HCT116 (cell line): ENCODE measurements at regions not wholly inside any gene's neighbourhood (a gene's known extent, or its start where the extent isn't known, plus 50 kb on each side); places are given as distances from the start of the nearest gene placed in this dataset.

Experiments used
- ATAC-seq: fragments of 200-7000 bp; cut with Tn5 transposase; 2 replicates; pipeline ENCODE4 v1.9.1; 2020; ENCODE audit warnings: mild to moderate bottlenecking, moderate library complexity
- BruUV-seq: library from RNA; stranded (reverse); fragments of 400-500 nt; replicated peaks from 2 replicates; lab custom pipeline; 2021; lab: Mats Ljungman, UMichigan
- CTCF ChIA-PET: fragments of 300-600 bp; sonication (Branson Sonifier 250); formaldehyde crosslinking; loops from one replicate; lab custom pipeline; 2021; ENCODE audit warnings: antibody characterized with exemption; lab: Charles Lee
- POLR2A ChIA-PET: fragments of 300-600, 350-600 bp; sonication (Branson Sonifier 250); formaldehyde crosslinking; loops from one replicate; lab custom pipeline; 2021; ENCODE audit warnings: antibody characterized with exemption; lab: Charles Lee
- RAD21 ChIA-PET, 2 experiments: fragments of 300-600 bp; sonication (Branson Sonifier 250); formaldehyde crosslinking; loops; one replicate each; lab custom pipeline; 2023; ENCODE audit warnings: low total read pairs in 2 of 2; ENCODE audit not compliant: uncharacterized antibody in 2 of 2, unreplicated experiment in 2 of 2, low non-redundant PET in 1 of 2; lab: Charles Lee
- DNase-seq: peaks from one replicate; pipeline ENCODE4 v3.0.0-alpha.2; 2010; ENCODE audit warnings: low read depth, low spot score
- H2AFZ ChIP-seq: fragments of 200-600 bp; shearing (Covaris generic), sonication (generic); 2 replicates; pipeline ENCODE4 v1.6.1; 2017; ENCODE audit warnings: low read depth, mixed run types, mixed read lengths, antibody characterized with exemption, low read length; ENCODE audit not compliant: poor library complexity, severe bottlenecking
- H3K27ac ChIP-seq: 2 replicates; pipeline ENCODE4 v1.5.1; 2012; ENCODE audit warnings: low read depth, low read length
- H3K27me3 ChIP-seq: fragments of 200-600 bp; sonication (generic); 2 replicates; pipeline ENCODE4 v1.6.1; 2016; ENCODE audit warnings: mixed run types, low read length, mixed read lengths; ENCODE audit not compliant: insufficient read depth
- H3K36me3 ChIP-seq, 2 experiments: fragments of 200-500 bp in 1 of 2; fragments of 200-600 bp in 1 of 2; sonication (Bioruptor generic) in 1 of 2; sonication (generic) in 1 of 2; 2 replicates each; pipeline versions ENCODE4 v1.5.1 to v1.6.1; 2014 to 2016; ENCODE audit warnings: low read length in 2 of 2, inconsistent platforms in 1 of 2, mixed read lengths in 1 of 2, mixed run types in 1 of 2; ENCODE audit not compliant: insufficient read depth in 2 of 2, control insufficient read depth in 1 of 2
- H3K4me1 ChIP-seq, 2 experiments: fragments of 200-600 bp in 1 of 2; sonication (generic) in 1 of 2; 2 replicates each; pipeline versions ENCODE4 v1.5.1 to v1.6.1; 2012 to 2017; ENCODE audit warnings: low read length in 2 of 2, inconsistent platforms in 1 of 2, mild to moderate bottlenecking in 1 of 2, mixed read lengths in 1 of 2, mixed run types in 1 of 2, moderate library complexity in 1 of 2; ENCODE audit not compliant: insufficient read depth in 2 of 2, control insufficient read depth in 1 of 2
- H3K4me2 ChIP-seq: fragments of 200-600 bp; sonication (generic); 2 replicates; pipeline ENCODE4 v1.6.1; 2017; ENCODE audit warnings: mixed run types, low read length, mixed read lengths
- H3K4me3 ChIP-seq, 2 experiments: fragments of 200-600 bp in 1 of 2; sonication (generic) in 1 of 2; replicated peaks in 1 of 2; 2 replicates each; pipeline ENCODE4 v1.5.1; 2011 to 2016; ENCODE audit warnings: low read length in 2 of 2, control low read depth in 1 of 2, low read depth in 1 of 2, mild to moderate bottlenecking in 1 of 2, mixed read lengths in 1 of 2, mixed run types in 1 of 2
- H3K79me2 ChIP-seq: fragments of 200-600 bp; sonication (generic); 2 replicates; pipeline ENCODE4 v1.6.1; 2017; ENCODE audit warnings: mild to moderate bottlenecking, mixed run types, low read length, moderate library complexity, mixed read lengths; ENCODE audit not compliant: insufficient read depth
- H3K9ac ChIP-seq: fragments of 200-600 bp; sonication (generic); 2 replicates; pipeline ENCODE4 v1.6.1; 2016; ENCODE audit warnings: low read length, mixed read lengths
- H3K9me2 ChIP-seq: fragments of 200-600 bp; sonication (generic), shearing (Covaris generic); 2 replicates; pipeline ENCODE4 v1.6.1; 2017; ENCODE audit warnings: mixed run types, mild to moderate bottlenecking, moderate library complexity; ENCODE audit not compliant: insufficient read depth
- H3K9me3 ChIP-seq, 2 experiments: fragments of 200-500 bp in 1 of 2; fragments of 200-600 bp in 1 of 2; sonication (Bioruptor generic) in 1 of 2; sonication (generic) in 1 of 2; 2 replicates each; pipeline ENCODE4 v1.6.1; 2014 to 2017; ENCODE audit warnings: low read length in 2 of 2, mixed read lengths in 2 of 2, inconsistent platforms in 1 of 2, low read depth in 1 of 2, mild to moderate bottlenecking in 1 of 2, mixed run types in 1 of 2, moderate library complexity in 1 of 2; ENCODE audit not compliant: control insufficient read depth in 1 of 2, insufficient read depth in 1 of 2
- H4K20me1 ChIP-seq: fragments of 200-600 bp; sonication (generic), shearing (Covaris generic); 2 replicates; pipeline ENCODE4 v1.6.1; 2017; ENCODE audit warnings: mixed run types, mild to moderate bottlenecking, moderate library complexity; ENCODE audit not compliant: insufficient read depth
- CEBPB ChIP-seq: IDR thresholded peaks from 2 replicates; pipeline ENCODE4 v1.6.1; 2012; ENCODE audit warnings: low read depth
- ELF1 ChIP-seq: IDR thresholded peaks from 2 replicates; pipeline ENCODE4 v1.6.1; 2012; ENCODE audit warnings: low read depth, borderline replicate concordance
- EZH2 ChIP-seq: fragments of 200-600 bp; sonication (generic); IDR thresholded peaks from 2 replicates; pipeline ENCODE4 v1.6.1; 2017; ENCODE audit warnings: antibody characterized with exemption, mixed run types
- EZH2phosphoT487 ChIP-seq: fragments of 200-600 bp; IDR thresholded peaks from 2 replicates; pipeline ENCODE4 v1.6.1; 2018; ENCODE audit warnings: antibody characterized with exemption, borderline replicate concordance
- FOSL1 ChIP-seq: IDR thresholded peaks from 2 replicates; pipeline ENCODE4 v1.6.1; 2012; ENCODE audit warnings: low read depth
- JUND ChIP-seq: IDR thresholded peaks from 2 replicates; pipeline ENCODE4 v1.6.1; 2012
- POLR2A ChIP-seq: IDR thresholded peaks from 2 replicates; pipeline ENCODE4 v1.7.0; 2011; ENCODE audit warnings: borderline replicate concordance; ENCODE audit not compliant: insufficient read depth, insufficient read length; ENCODE audit errors: extremely low read depth
- POLR2AphosphoS5 ChIP-seq: IDR thresholded peaks from 2 replicates; pipeline ENCODE4 v1.6.1; 2011; ENCODE audit warnings: mild to moderate bottlenecking, low read depth, low read length, moderate library complexity
- RAD21 ChIP-seq: IDR thresholded peaks from 2 replicates; pipeline ENCODE4 v1.6.1; 2012; ENCODE audit warnings: low read depth, mild to moderate bottlenecking
- SP1 ChIP-seq: IDR thresholded peaks from 2 replicates; pipeline ENCODE4 v1.6.1; 2012; ENCODE audit warnings: low read depth
- TCF7L2 ChIP-seq: IDR thresholded peaks from 2 replicates; pipeline ENCODE4 v1.7.0; 2011; ENCODE audit warnings: borderline replicate concordance, inconsistent platforms; ENCODE audit not compliant: insufficient read depth, insufficient read length; ENCODE audit errors: extremely low read depth
- YY1 ChIP-seq: IDR thresholded peaks from 2 replicates; pipeline ENCODE4 v1.6.1; 2011; ENCODE audit warnings: low read length, low read depth, moderate library complexity, mild to moderate bottlenecking; ENCODE audit not compliant: insufficient replicate concordance; ENCODE audit errors: extremely low read depth
- ZFX ChIP-seq: fragments of 450-650 bp; IDR thresholded peaks from 2 replicates; pipeline ENCODE4 v1.6.1; 2017
- ZNF274 ChIP-seq: fragments of 200-500 bp; sonication (Bioruptor generic); IDR thresholded peaks from 2 replicates; pipeline ENCODE4 v1.6.1; 2014; ENCODE audit warnings: mild to moderate bottlenecking, low read depth, low read length, inconsistent platforms
- intact Hi-C: fragments of 100-400 bp; cut with micrococcal nuclease; formaldehyde crosslinking; loops from 2 replicates; pipeline ENCODE4 v1.10.0; 2022
- TF ChIP-seq, protein P1 (sequence below): IDR thresholded peaks from 2 replicates; pipeline ENCODE4 v1.6.1; 2012
- TF ChIP-seq, protein P2 (sequence below): IDR thresholded peaks from 2 replicates; pipeline ENCODE4 v1.6.1; 2012
- TF ChIP-seq, protein P3 (sequence below): IDR thresholded peaks from 2 replicates; pipeline ENCODE4 v1.6.1; 2012; ENCODE audit warnings: low read depth

DNA sequence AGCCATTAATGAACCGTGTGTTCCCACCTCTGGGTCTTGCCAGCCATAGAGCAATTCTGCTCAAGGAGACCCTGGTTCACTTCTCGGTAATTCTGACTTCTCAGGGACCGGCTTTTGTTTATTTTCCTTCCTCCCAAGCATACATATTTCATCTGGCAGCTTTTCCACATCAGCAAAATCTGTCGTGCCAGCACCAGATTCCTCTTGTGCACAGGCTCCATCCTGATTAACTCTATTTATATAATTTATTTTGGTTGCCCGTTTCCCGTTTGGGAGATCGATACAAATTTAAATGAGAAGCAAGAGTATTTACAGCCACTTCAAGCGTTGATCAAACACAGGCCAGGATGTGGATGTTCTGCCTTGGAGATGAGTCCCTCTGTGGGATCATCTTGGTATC lies 161.9 kb upstream of the XYLT1 start:
- H2AFZ ChIP-seq: no peak overlapping the region
- H3K36me3 ChIP-seq: no peaks in the 10 kb centered on the region
- ChIA-PET POLR2A (no interaction called here), RAD21 (no interaction called here), CTCF (no interaction called here)
- H3K4me2 ChIP-seq: no peak overlapping the region
- H3K27ac ChIP-seq: no peak overlapping the region
- no peak overlapping the region for H3K9ac ChIP-seq
- BruUV-seq: no TSS peak
- H3K4me3 ChIP-seq: no peak overlapping the region
- H3K27me3 ChIP-seq: peaks cover 26% of the 10 kb centered on the region
- no peaks in the 10 kb centered on the region for H3K9me2 ChIP-seq
- intact Hi-C loops: no loop called here
- no peaks in the 10 kb centered on the region for H4K20me1 ChIP-seq
- no peak for ATAC-seq
- H3K4me1 ChIP-seq: no peaks in the 10 kb centered on the region
- no peak for TF ChIP-seq POLR2A
- TF ChIP-seq, protein P1, sequence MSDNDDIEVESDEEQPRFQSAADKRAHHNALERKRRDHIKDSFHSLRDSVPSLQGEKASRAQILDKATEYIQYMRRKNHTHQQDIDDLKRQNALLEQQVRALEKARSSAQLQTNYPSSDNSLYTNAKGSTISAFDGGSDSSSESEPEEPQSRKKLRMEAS: no peak
- TF ChIP-seq POLR2AphosphoS5: no peak
- no peak for TF ChIP-seq ELF1
- no peak for TF ChIP-seq SP1
- TF ChIP-seq YY1: no peak
- TF ChIP-seq ZFX: no peak
- TF ChIP-seq, protein P2, sequence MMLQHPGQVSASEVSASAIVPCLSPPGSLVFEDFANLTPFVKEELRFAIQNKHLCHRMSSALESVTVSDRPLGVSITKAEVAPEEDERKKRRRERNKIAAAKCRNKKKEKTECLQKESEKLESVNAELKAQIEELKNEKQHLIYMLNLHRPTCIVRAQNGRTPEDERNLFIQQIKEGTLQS: no peak
- no peak for TF ChIP-seq EZH2
- H3K9me3 ChIP-seq: no peaks in the 10 kb centered on the region
- no peak for DNase-seq
- no peaks in the 10 kb centered on the region for H3K79me2 ChIP-seq

DNA sequence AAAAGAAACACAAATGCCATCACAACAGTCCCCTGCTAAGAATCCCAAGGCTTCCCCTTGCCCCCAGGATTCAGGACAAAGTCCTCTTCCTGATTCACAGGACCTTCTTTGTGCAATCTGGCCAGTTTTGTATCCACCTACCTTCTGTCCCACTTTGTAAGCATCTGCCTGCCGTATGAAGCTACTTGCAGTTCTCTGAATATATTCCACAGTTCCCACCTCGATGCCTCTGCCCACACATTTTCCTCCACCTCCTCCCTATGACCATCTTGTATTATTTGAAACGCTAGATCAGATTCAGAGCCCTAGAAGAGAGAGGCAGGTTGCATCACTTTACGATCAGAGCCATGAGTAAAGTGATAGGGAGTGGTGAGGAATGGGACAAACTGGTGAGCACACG lies 159.2 kb upstream of the XYLT1 start:
- ChIA-PET CTCF (no interaction called here), POLR2A (no interaction called here), RAD21 (no interaction called here)
- no peak overlapping the region for H3K27ac ChIP-seq
- H2AFZ ChIP-seq: no peak overlapping the region
- no peaks in the 10 kb centered on the region for H3K79me2 ChIP-seq
- no peak overlapping the region for H3K9ac ChIP-seq
- H3K27me3 ChIP-seq: peaks cover 11% of the 10 kb centered on the region
- no peak for DNase-seq
- H3K9me2 ChIP-seq: no peaks in the 10 kb centered on the region
- H3K4me2 ChIP-seq: no peak overlapping the region
- intact Hi-C loops: no loop called here
- no TSS peak for BruUV-seq
- H3K36me3 ChIP-seq: no peaks in the 10 kb centered on the region
- H4K20me1 ChIP-seq: no peaks in the 10 kb centered on the region
- peaks cover 4 to 7% of the 10 kb centered on the region in 2 experiments; a peak in 2 of 4 replicates for H3K9me3 ChIP-seq
- H3K4me1 ChIP-seq: no peaks in the 10 kb centered on the region
- no peak for ATAC-seq
- no peak overlapping the region for H3K4me3 ChIP-seq
- TF ChIP-seq ZNF274 (no peak), TCF7L2 (no peak), JUND (no peak), RAD21 (no peak), ELF1 (no peak), EZH2phosphoT487 (no peak), POLR2AphosphoS5 (no peak), CEBPB (no peak), FOSL1 (no peak), POLR2A (no peak)
- TF ChIP-seq, protein P3, sequence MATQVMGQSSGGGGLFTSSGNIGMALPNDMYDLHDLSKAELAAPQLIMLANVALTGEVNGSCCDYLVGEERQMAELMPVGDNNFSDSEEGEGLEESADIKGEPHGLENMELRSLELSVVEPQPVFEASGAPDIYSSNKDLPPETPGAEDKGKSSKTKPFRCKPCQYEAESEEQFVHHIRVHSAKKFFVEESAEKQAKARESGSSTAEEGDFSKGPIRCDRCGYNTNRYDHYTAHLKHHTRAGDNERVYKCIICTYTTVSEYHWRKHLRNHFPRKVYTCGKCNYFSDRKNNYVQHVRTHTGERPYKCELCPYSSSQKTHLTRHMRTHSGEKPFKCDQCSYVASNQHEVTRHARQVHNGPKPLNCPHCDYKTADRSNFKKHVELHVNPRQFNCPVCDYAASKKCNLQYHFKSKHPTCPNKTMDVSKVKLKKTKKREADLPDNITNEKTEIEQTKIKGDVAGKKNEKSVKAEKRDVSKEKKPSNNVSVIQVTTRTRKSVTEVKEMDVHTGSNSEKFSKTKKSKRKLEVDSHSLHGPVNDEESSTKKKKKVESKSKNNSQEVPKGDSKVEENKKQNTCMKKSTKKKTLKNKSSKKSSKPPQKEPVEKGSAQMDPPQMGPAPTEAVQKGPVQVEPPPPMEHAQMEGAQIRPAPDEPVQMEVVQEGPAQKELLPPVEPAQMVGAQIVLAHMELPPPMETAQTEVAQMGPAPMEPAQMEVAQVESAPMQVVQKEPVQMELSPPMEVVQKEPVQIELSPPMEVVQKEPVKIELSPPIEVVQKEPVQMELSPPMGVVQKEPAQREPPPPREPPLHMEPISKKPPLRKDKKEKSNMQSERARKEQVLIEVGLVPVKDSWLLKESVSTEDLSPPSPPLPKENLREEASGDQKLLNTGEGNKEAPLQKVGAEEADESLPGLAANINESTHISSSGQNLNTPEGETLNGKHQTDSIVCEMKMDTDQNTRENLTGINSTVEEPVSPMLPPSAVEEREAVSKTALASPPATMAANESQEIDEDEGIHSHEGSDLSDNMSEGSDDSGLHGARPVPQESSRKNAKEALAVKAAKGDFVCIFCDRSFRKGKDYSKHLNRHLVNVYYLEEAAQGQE: no peak
- TF ChIP-seq, protein P2: no peak
- TF ChIP-seq, protein P1: no peak
